ENCODE measurements at regions not wholly inside any gene's neighbourhood (a gene's known extent, or its start where the extent isn't known, plus 50 kb on each side); places are given as distances from the start of the nearest gene placed in this dataset.

DNA sequence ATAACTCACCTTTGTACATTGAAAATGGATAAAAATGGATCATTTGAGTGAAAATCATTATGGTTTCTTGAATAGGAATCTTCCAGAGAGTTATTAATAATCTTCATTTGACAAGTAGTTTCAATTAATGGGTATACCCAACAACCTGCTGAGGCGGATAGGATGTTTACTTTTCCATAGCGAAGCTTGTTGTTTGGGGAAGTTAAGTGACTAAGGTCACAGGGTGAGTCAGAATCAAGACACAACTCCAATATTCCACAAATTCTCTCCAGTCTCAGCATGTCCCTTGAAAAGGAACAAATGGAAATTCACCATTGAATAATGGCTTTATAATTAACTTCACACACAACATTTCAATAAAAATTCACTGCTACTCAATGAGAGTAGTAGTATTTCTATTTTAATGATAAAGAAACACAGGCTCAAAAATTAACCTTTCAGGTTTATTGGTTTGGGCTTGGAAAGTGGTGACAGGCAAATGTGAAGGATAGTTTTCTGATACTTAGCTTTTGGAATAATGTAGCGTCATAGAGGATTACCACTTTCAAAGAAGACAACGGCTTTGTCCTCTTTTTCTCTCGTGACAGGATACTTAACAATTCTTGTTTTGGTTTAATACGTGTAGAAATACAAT lies 211.3 kb downstream of the GPD2 start:
- DNase-seq: no peak
- Histone ChIP-seq H3K27ac (no peak overlapping the region), H3K4me3 (no peak overlapping the region), H3K36me3 (no peaks in the 10 kb centered on the region), H3K27me3 (no peaks in the 10 kb centered on the region), H3K9me3 (no peaks in the 10 kb centered on the region), H3K4me1 (no peaks in the 10 kb centered on the region)
- intact Hi-C loops (cut with DNase I; ENCODE audit: low total_unique reads): no loop called here
- TF ChIP-seq, protein P1, sequence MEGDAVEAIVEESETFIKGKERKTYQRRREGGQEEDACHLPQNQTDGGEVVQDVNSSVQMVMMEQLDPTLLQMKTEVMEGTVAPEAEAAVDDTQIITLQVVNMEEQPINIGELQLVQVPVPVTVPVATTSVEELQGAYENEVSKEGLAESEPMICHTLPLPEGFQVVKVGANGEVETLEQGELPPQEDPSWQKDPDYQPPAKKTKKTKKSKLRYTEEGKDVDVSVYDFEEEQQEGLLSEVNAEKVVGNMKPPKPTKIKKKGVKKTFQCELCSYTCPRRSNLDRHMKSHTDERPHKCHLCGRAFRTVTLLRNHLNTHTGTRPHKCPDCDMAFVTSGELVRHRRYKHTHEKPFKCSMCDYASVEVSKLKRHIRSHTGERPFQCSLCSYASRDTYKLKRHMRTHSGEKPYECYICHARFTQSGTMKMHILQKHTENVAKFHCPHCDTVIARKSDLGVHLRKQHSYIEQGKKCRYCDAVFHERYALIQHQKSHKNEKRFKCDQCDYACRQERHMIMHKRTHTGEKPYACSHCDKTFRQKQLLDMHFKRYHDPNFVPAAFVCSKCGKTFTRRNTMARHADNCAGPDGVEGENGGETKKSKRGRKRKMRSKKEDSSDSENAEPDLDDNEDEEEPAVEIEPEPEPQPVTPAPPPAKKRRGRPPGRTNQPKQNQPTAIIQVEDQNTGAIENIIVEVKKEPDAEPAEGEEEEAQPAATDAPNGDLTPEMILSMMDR (IDR thresholded peaks at IDR 0.05): no peak
- no peak for TF ChIP-seq POLR2A (IDR thresholded peaks at IDR 0.05)

DNA sequence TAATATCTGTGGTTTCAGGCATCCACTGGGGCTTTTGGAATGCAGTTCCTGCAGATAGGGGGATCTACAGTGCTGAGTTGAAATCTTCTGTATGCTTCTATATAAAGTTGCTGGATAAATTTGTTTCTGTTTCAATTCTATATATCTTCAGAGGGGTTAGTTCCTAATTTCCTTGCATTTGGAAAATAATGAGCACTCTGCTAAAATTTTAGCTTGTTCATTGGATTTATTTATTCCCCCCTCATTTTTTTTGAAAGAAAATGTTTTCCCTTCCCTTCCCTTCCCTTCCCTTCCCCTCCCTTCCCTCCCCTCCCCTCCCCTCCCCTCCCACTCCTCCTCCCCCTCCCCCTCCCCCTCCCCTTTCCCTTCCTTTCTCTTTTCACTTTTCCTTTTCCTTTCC lies 212.3 kb downstream of the GPD2 start:
- no peak overlapping the region for H3K27ac ChIP-seq
- TF ChIP-seq, protein P1 (IDR thresholded peaks at IDR 0.05): no peak
- TF ChIP-seq POLR2A (IDR thresholded peaks at IDR 0.05): no peak
- no peak overlapping the region for H3K4me3 ChIP-seq
- intact Hi-C loops (cut with DNase I; ENCODE audit: low total_unique reads): no loop called here
- no peak for DNase-seq
- H3K9me3 ChIP-seq: no peaks in the 10 kb centered on the region
- H3K4me1 ChIP-seq: no peaks in the 10 kb centered on the region
- H3K27me3 ChIP-seq: no peaks in the 10 kb centered on the region
- no peaks in the 10 kb centered on the region for H3K36me3 ChIP-seq

DNA sequence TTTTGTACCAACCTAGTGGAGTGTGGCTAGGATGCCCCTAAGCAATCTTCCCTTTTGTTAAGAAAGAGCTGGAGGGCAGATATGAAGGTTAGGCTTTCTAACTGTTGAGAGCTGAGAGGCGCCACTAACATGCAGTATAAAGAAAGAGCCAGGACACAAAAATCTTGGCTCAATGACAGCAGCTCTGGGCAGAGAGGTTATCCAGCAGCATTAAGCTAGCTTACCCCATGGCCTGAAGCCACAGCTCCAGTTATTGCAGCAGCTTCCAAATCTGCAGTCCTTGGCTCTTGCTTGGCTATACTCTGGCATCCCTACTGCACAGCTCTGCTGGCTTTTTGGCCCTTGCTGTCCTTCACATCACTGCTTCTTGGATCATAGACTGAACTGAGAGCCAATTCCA lies 213.4 kb downstream of the GPD2 start:
- TF ChIP-seq, protein P1 (IDR thresholded peaks at IDR 0.05): no peak
- no peak for TF ChIP-seq POLR2A (IDR thresholded peaks at IDR 0.05)
- H3K27ac ChIP-seq: no peak overlapping the region
- intact Hi-C loops (cut with DNase I; ENCODE audit: low total_unique reads): no loop called here
- no peak for DNase-seq
- H3K4me1 ChIP-seq: no peaks in the 10 kb centered on the region
- no peak overlapping the region for H3K4me3 ChIP-seq
- no peaks in the 10 kb centered on the region for H3K36me3 ChIP-seq
- no peaks in the 10 kb centered on the region for H3K9me3 ChIP-seq
- no peaks in the 10 kb centered on the region for H3K27me3 ChIP-seq

DNA sequence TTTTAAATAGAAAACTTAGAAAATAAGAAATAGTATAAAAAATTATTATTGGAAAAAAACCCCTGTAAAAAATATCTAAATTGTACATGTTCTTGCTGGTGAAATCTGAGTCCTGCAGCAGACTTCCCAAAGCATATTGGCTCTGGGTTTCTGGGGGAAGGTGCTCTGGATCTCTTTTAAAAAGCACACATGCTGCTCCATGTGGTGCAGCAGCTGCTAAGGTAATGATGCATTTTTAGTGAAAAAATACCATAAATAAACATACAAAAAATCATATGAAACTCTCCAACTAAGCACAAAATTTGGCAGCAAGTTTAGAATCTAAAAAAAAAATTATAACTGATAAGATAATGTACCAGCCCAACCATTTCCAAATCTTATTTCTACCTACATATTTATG lies 216.5 kb downstream of the GPD2 start:
- no peaks in the 10 kb centered on the region for H3K9me3 ChIP-seq
- H3K36me3 ChIP-seq: no peaks in the 10 kb centered on the region
- H3K4me1 ChIP-seq: no peaks in the 10 kb centered on the region
- H3K4me3 ChIP-seq: no peak overlapping the region
- H3K27me3 ChIP-seq: no peaks in the 10 kb centered on the region
- no peak for DNase-seq
- intact Hi-C loops (cut with DNase I; ENCODE audit: low total_unique reads): no loop called here
- H3K27ac ChIP-seq: no peak overlapping the region
- TF ChIP-seq, protein P1 (IDR thresholded peaks at IDR 0.05): no peak

DNA sequence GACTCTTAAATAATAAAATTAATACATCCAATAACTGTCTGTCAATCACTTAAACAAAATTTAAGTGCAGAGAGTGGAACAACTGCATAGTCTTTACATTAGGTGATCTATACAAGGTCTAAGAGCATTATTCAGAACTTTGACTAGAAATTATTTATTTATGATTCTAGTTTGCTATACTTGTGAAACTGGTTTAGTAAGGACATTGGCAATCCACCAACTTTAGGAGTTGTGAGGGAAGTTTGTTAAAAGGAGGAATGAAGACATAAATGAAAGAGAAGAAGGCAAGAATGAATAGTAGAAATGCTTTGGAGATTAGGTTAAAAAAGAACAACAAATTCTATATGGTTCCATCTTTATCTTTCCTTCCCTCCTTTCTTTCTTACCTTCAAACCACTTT lies 217.5 kb downstream of the GPD2 start:
- H3K4me3 ChIP-seq: no peak overlapping the region
- TF ChIP-seq, protein P1 (IDR thresholded peaks at IDR 0.05): no peak
- no peak for TF ChIP-seq POLR2A (IDR thresholded peaks at IDR 0.05)
- intact Hi-C loops (cut with DNase I; ENCODE audit: low total_unique reads): no loop called here
- H3K27ac ChIP-seq: no peak overlapping the region
- no peaks in the 10 kb centered on the region for H3K27me3 ChIP-seq
- DNase-seq: no peak
- H3K9me3 ChIP-seq: no peaks in the 10 kb centered on the region
- no peaks in the 10 kb centered on the region for H3K4me1 ChIP-seq
- H3K36me3 ChIP-seq: no peaks in the 10 kb centered on the region

All from uterus (tissue), 3 donors.